Endodermal cell (in vitro differentiated cells): ENCODE measurements at regions not wholly inside any gene's neighbourhood (a gene's known extent, or its start where the extent isn't known, plus 50 kb on each side); places are given as distances from the start of the nearest gene placed in this dataset.

Experiments
- DNase-seq: peaks from one replicate; pipeline ENCODE4 v3.0.0-alpha.2; 2017
- H3K27ac ChIP-seq: 2 replicates; pipeline ENCODE4 v1.5.1; 2013; ENCODE audit warnings: mild to moderate bottlenecking, low read depth, low read length, moderate library complexity
- H3K27me3 ChIP-seq: 2 replicates; pipeline ENCODE4 v1.6.1; 2013; ENCODE audit warnings: mild to moderate bottlenecking, low read length, moderate library complexity; ENCODE audit not compliant: insufficient read depth, control insufficient read depth, poor library complexity, severe bottlenecking
- H3K36me3 ChIP-seq: 2 replicates; pipeline ENCODE4 v1.7.0; 2013; ENCODE audit warnings: mild to moderate bottlenecking, low read length, moderate library complexity; ENCODE audit not compliant: control insufficient read depth, insufficient read depth
- H3K4me1 ChIP-seq: one replicate; pipeline ENCODE4 v1.7.0; 2013; ENCODE audit warnings: low read length; ENCODE audit not compliant: control insufficient read depth, insufficient read depth
- H3K4me3 ChIP-seq: 2 replicates; pipeline ENCODE4 v1.5.1; 2013; ENCODE audit warnings: mild to moderate bottlenecking, low read length, moderate library complexity
- H3K9ac ChIP-seq: 2 replicates; pipeline ENCODE4 v1.6.1; 2013; ENCODE audit warnings: mild to moderate bottlenecking, low read length, moderate library complexity; ENCODE audit not compliant: poor library complexity, severe bottlenecking; ENCODE audit errors: extremely low read depth
- H3K9me3 ChIP-seq: 2 replicates; pipeline ENCODE4 v1.6.1; 2013; ENCODE audit warnings: mild to moderate bottlenecking, low read length, moderate library complexity; ENCODE audit not compliant: control insufficient read depth
- H3K27ac Mint-ChIP-seq: 2 replicates; pipeline ENCODE4 v1.8.0; 2020; ENCODE audit warnings: mixed read lengths
- H3K27me3 Mint-ChIP-seq: 2 replicates; pipeline ENCODE4 v1.8.0; 2021; ENCODE audit warnings: mild to moderate bottlenecking, mixed read lengths; ENCODE audit not compliant: insufficient read depth
- H3K36me3 Mint-ChIP-seq: 2 replicates; pipeline ENCODE4 v1.8.0; 2020; ENCODE audit warnings: low read depth, mixed read lengths
- H3K4me1 Mint-ChIP-seq: 2 replicates; pipeline ENCODE4 v1.8.0; 2020; ENCODE audit warnings: mixed read lengths
- H3K4me3 Mint-ChIP-seq: 2 replicates; pipeline ENCODE4 v1.8.0; 2020; ENCODE audit warnings: mild to moderate bottlenecking, moderate library complexity, mixed read lengths
- H3K9me3 Mint-ChIP-seq: 2 replicates; pipeline ENCODE4 v1.8.0; 2020; ENCODE audit warnings: mild to moderate bottlenecking, mixed read lengths
- CTCF ChIP-seq: fragments of 200-600 bp; sonication (generic); conservative IDR thresholded peaks from 2 replicates; pipeline ENCODE4 v1.5.0; 2021; ENCODE audit warnings: antibody characterized with exemption, mild to moderate bottlenecking
- WGBS, 2 experiments: methylation state at CpG; one replicate each; pipeline versions ENCODE4 v1.1.5 to v1.1.7; 2013; ENCODE audit warnings: missing lambda C conversion rate in 2 of 2, mixed read lengths in 1 of 2; ENCODE audit not compliant: insufficient coverage in 1 of 2, insufficient read length in 1 of 2; 5-methylcytosine and 5-hydroxymethylcytosine counted together

DNA sequence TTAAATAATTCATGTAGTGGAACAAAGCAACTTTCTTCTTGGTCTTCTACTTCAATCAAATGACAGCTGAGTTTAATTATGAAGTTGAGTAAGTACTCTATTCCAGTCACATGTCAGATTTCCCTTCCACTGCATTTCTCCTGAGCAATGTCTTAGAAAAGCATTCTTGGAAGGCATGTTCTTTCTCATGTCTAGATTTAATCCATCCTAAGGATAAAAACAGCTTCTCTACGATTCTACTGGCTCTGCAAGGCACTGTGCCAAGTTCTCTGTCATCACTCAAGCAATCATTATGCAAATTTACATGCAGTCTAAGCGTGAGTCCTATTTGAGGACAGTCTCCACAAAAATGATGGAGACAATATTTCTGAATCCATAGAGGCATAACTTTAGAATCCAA, 142.4 kb downstream of the YIPF5 start:
- Mint-ChIP-seq H3K36me3 (no peaks in the 10 kb centered on the region), H3K4me3 (no peak overlapping the region), H3K27ac (no peak overlapping the region), H3K27me3 (no peaks in the 10 kb centered on the region), H3K4me1 (no peaks in the 10 kb centered on the region), H3K9me3 (no peaks in the 10 kb centered on the region)
- no peak for DNase-seq
- Histone ChIP-seq H3K36me3 (no peaks in the 10 kb centered on the region), H3K4me1 (no peaks in the 10 kb centered on the region), H3K27ac (peak overlapping the region; percentile 10), H3K9ac (no peak overlapping the region), H3K9me3 (no peaks in the 10 kb centered on the region), H3K27me3 (no peaks in the 10 kb centered on the region), H3K4me3 (no peak overlapping the region)
- 92 to 95% methylated on average over 2 of the region's 2 CpGs for WGBS, 2 experiments
- TF ChIP-seq CTCF: no peak

GRCh38 chr5:144028636-144029035, 141.8 kb downstream of the YIPF5 start:
- Mint-ChIP-seq H3K27ac (no peak overlapping the region), H3K36me3 (no peaks in the 10 kb centered on the region), H3K4me1 (peaks cover 3% of the 10 kb centered on the region), H3K4me3 (no peak overlapping the region), H3K9me3 (no peaks in the 10 kb centered on the region), H3K27me3 (no peaks in the 10 kb centered on the region)
- H3K9me3 ChIP-seq: no peaks in the 10 kb centered on the region
- no peak overlapping the region for H3K4me3 ChIP-seq
- H3K9ac ChIP-seq: no peak overlapping the region
- TF ChIP-seq CTCF: no peak
- H3K36me3 ChIP-seq: no peaks in the 10 kb centered on the region
- peak overlapping the region; percentile 10 for H3K27ac ChIP-seq
- H3K4me1 ChIP-seq: peaks cover 3% of the 10 kb centered on the region
- WGBS, 2 experiments: 89 to 90% methylated on average over 1 to 2 of the region's 2 CpGs
- no peaks in the 10 kb centered on the region for H3K27me3 ChIP-seq
- no peak for DNase-seq

- Mint-ChIP-seq H3K4me3 (no peak overlapping the region), H3K4me1 (peaks cover 12% of the 10 kb centered on the region), H3K36me3 (no peaks in the 10 kb centered on the region), H3K27me3 (no peaks in the 10 kb centered on the region), H3K27ac (no peak overlapping the region), H3K9me3 (no peaks in the 10 kb centered on the region)
- Histone ChIP-seq H3K9ac (no peak overlapping the region), H3K9me3 (no peaks in the 10 kb centered on the region), H3K27me3 (no peaks in the 10 kb centered on the region), H3K4me1 (peaks cover 12% of the 10 kb centered on the region), H3K36me3 (no peaks in the 10 kb centered on the region), H3K4me3 (no peak overlapping the region), H3K27ac (no peak overlapping the region)
- TF ChIP-seq CTCF: no peak
- 90 to 100% methylated on average over 1 to 5 of the region's 5 CpGs for WGBS, 2 experiments
- DNase-seq: no peak
Measured at GRCh38 chr5:144030904-144031303, 139.6 kb downstream of the YIPF5 start.
